HEK293T (cell line): ENCODE measurements at regions not wholly inside any gene's neighbourhood (a gene's known extent, or its start where the extent isn't known, plus 50 kb on each side); places are given as distances from the start of the nearest gene placed in this dataset.

Experiments
- BHLHE40 ChIP-seq: fragments of 450-650 bp; IDR thresholded peaks from 2 replicates; pipeline ENCODE4 v1.6.1; 2016; ENCODE audit warnings: mild to moderate bottlenecking, moderate library complexity, borderline replicate concordance
- SUZ12 ChIP-seq: fragments of 450-650 bp; IDR thresholded peaks from 2 replicates; pipeline ENCODE4 v1.6.1; 2016; ENCODE audit warnings: mild to moderate bottlenecking
- TARDBP ChIP-seq: fragments of 450-650 bp; IDR thresholded peaks from 2 replicates; pipeline ENCODE4 v1.6.1; 2016
- TF ChIP-seq, protein P1 (sequence below): fragments of 450-650 bp; IDR thresholded peaks from 2 replicates; pipeline ENCODE4 v1.6.1; 2016

DNA sequence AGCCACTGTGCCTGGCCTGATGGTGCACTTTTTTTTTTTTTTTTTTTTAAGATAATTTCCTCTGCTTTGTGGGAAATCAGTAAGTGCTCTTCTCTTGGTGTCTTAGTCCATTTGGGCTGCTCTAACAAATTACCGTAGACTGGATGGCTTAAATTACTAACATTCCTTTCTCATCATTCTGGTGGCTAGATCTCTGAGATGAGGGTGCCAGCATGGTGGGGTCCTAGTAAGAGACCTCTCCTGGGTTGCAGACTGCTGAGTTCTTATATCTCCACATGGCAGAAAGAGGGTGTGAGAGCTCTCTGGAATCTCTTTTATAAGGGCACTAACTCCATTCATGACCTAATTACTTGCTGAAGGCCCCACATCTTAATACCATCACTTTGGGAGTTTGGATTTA is 133.9 kb upstream of the ANKRD55 start:
- TF ChIP-seq SUZ12 = no peak
- no peak for TF ChIP-seq BHLHE40
- TF ChIP-seq, protein P1, sequence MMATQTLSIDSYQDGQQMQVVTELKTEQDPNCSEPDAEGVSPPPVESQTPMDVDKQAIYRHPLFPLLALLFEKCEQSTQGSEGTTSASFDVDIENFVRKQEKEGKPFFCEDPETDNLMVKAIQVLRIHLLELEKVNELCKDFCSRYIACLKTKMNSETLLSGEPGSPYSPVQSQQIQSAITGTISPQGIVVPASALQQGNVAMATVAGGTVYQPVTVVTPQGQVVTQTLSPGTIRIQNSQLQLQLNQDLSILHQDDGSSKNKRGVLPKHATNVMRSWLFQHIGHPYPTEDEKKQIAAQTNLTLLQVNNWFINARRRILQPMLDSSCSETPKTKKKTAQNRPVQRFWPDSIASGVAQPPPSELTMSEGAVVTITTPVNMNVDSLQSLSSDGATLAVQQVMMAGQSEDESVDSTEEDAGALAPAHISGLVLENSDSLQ = no peak
- TF ChIP-seq TARDBP = no peak
